SU-DHL-6 (cell line): ENCODE measurements at regions not wholly inside any gene's neighbourhood (a gene's known extent, or its start where the extent isn't known, plus 50 kb on each side); places are given as distances from the start of the nearest gene placed in this dataset.

Experiments
- H2AFZ ChIP-seq: fragments of 200-600 bp; sonication (generic); 2 replicates; pipeline ENCODE4 v1.6.1; 2014; ENCODE audit warnings: low read depth, mild to moderate bottlenecking, moderate library complexity, mixed read lengths, antibody characterized with exemption, low read length; ENCODE audit not compliant: severe bottlenecking
- H3F3A ChIP-seq: fragments of 200-600 bp; shearing (Covaris generic); 2 replicates; pipeline ENCODE4 v1.6.0; 2016; ENCODE audit warnings: antibody characterized with exemption, mild to moderate bottlenecking; ENCODE audit not compliant: insufficient read depth
- H3K27ac ChIP-seq: fragments of 200-600 bp; sonication (generic); 2 replicates; pipeline ENCODE4 v1.5.1; 2016; ENCODE audit warnings: low read depth, mild to moderate bottlenecking, low read length, moderate library complexity, mixed read lengths
- H3K27me3 ChIP-seq: fragments of 200-600 bp; sonication (generic), shearing (Covaris generic); 2 replicates; pipeline ENCODE4 v1.6.0; 2014; ENCODE audit warnings: mild to moderate bottlenecking, low read length
- H3K36me3 ChIP-seq: fragments of 200-600 bp; sonication (generic); 2 replicates; pipeline ENCODE4 v1.6.1; 2014; ENCODE audit warnings: mild to moderate bottlenecking, low read length, mixed read lengths
- H3K4me2 ChIP-seq: fragments of 300-600, 200-600 bp; shearing (Covaris generic), sonication (generic); 2 replicates; pipeline ENCODE4 v1.6.0; 2014; ENCODE audit warnings: low read length, low read depth, mild to moderate bottlenecking; ENCODE audit not compliant: poor library complexity, severe bottlenecking
- H3K4me3 ChIP-seq: fragments of 200-600 bp; sonication (generic); 2 replicates; pipeline ENCODE4 v1.5.1; 2014; ENCODE audit warnings: antibody characterized with exemption, low read length, mild to moderate bottlenecking, mixed read lengths; ENCODE audit not compliant: insufficient read depth, poor library complexity, severe bottlenecking
- H3K79me2 ChIP-seq: fragments of 200-600 bp; sonication (generic); 2 replicates; pipeline ENCODE4 v1.6.1; 2014; ENCODE audit warnings: mild to moderate bottlenecking, low read length, moderate library complexity; ENCODE audit not compliant: insufficient read depth
- H3K9ac ChIP-seq: fragments of 200-600 bp; sonication (generic); 2 replicates; pipeline ENCODE4 v1.7.0; 2014; ENCODE audit warnings: mild to moderate bottlenecking, low read length
- H3K9me2 ChIP-seq: fragments of 200-600 bp; sonication (generic); replicated peaks from 2 replicates; pipeline ENCODE4 v1.6.1; 2014; ENCODE audit warnings: low read length; ENCODE audit not compliant: insufficient read depth
- H3K9me3 ChIP-seq: fragments of 200-600 bp; sonication (generic); 2 replicates; pipeline ENCODE4 v1.6.1; 2014; ENCODE audit warnings: low read length, mixed read lengths; ENCODE audit not compliant: insufficient read depth
- H4K20me1 ChIP-seq: fragments of 200-600 bp; sonication (generic); 2 replicates; pipeline ENCODE4 v1.6.1; 2014; ENCODE audit warnings: low read depth, mild to moderate bottlenecking, antibody characterized with exemption, low read length, moderate library complexity, mixed read lengths
- EZH2phosphoT487 ChIP-seq: fragments of 200-600 bp; sonication (generic), shearing (Covaris generic); conservative IDR thresholded peaks from 2 replicates; pipeline ENCODE4 v1.6.1; 2018; ENCODE audit warnings: mild to moderate bottlenecking, antibody characterized with exemption, low read length, moderate library complexity, mixed read lengths
- TF ChIP-seq, protein P1 (sequence below): fragments of 200-600 bp; sonication (generic); IDR thresholded peaks from one replicate; pipeline ENCODE4 v1.5.1; 2017; ENCODE audit warnings: antibody characterized with exemption, mild to moderate bottlenecking, low read length, moderate library complexity; ENCODE audit not compliant: insufficient read depth, poor library complexity, severe bottlenecking

DNA sequence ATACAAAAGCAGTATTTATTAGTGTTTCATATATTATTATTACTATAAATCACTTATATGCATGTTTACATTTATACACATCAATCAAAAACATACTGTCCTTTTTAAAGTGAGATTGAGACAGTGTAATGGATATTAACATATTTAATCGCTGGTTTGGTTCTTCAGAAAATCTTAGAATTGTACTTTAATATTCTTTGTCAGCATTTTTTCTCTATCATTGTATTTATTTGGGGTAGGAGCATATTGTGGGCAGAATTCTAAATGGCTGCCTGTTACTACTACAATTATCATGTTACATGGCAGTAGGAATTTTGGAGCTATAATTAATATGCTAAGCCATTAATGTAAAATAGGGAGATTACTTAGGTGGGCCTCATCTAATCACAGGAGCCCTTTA is 722.6 kb downstream of the TLR4 start:
- Histone ChIP-seq H3K4me3 (no peak overlapping the region), H3K9me3 (no peaks in the 10 kb centered on the region), H4K20me1 (no peaks in the 10 kb centered on the region), H3K27ac (no peak overlapping the region), H3F3A (no peaks in the 10 kb centered on the region), H2AFZ (no peak overlapping the region), H3K9ac (no peak overlapping the region), H3K79me2 (no peaks in the 10 kb centered on the region), H3K36me3 (no peaks in the 10 kb centered on the region), H3K4me2 (no peak overlapping the region), H3K9me2 (no peaks in the 10 kb centered on the region), H3K27me3 (no peaks in the 10 kb centered on the region)
- TF ChIP-seq EZH2phosphoT487: no peak
- TF ChIP-seq, protein P1, sequence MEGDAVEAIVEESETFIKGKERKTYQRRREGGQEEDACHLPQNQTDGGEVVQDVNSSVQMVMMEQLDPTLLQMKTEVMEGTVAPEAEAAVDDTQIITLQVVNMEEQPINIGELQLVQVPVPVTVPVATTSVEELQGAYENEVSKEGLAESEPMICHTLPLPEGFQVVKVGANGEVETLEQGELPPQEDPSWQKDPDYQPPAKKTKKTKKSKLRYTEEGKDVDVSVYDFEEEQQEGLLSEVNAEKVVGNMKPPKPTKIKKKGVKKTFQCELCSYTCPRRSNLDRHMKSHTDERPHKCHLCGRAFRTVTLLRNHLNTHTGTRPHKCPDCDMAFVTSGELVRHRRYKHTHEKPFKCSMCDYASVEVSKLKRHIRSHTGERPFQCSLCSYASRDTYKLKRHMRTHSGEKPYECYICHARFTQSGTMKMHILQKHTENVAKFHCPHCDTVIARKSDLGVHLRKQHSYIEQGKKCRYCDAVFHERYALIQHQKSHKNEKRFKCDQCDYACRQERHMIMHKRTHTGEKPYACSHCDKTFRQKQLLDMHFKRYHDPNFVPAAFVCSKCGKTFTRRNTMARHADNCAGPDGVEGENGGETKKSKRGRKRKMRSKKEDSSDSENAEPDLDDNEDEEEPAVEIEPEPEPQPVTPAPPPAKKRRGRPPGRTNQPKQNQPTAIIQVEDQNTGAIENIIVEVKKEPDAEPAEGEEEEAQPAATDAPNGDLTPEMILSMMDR: no peak

DNA sequence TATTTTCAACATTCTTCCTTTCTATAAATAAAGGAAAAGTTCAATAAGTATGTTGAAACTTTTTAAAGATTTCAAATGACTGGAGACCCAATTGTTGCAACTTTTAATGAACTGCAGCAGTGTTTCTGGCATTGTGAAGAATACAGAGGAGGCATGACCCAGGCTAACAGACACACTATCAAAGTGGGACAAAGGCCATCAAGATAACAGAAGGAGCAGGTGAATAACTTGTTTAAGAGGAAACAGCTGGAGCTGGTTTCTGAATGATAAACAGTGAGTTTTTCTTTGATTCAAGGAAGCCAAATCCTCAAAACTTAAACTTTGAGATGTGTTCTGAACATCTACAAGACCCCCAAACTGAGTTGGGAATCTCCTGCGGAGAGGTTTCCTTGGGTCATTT is 734.6 kb downstream of the TLR4 start:
- Histone ChIP-seq H3K4me2 (no peak overlapping the region), H3K36me3 (no peaks in the 10 kb centered on the region)

DNA sequence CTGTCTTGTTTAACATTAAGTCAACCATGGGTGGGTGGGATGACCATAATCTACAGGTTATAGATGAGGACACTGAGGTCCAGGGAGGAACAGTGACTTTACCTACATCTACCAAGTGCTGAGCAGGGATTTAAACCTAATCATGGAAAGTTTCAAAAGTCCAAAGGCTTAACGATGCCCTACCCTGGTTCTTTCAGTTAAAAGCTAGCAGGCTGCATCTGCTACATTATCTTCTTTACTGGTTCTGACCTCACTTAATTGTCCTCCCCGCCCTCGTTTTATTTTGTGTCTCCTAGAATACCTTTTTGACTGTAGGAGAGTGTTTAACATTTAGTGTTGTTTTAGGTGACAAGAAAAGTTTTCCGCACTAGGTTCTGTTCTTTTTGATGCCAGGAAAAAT is 735.2 kb downstream of the TLR4 start:
- Histone ChIP-seq H3K9ac (no peak overlapping the region), H3K4me3 (no peak overlapping the region), H3K36me3 (no peaks in the 10 kb centered on the region), H3K9me2 (no peaks in the 10 kb centered on the region), H3K9me3 (no peaks in the 10 kb centered on the region), H3K79me2 (no peaks in the 10 kb centered on the region), H3F3A (no peaks in the 10 kb centered on the region), H3K4me2 (no peak overlapping the region), H3K27me3 (no peaks in the 10 kb centered on the region), H4K20me1 (no peaks in the 10 kb centered on the region), H3K27ac (no peak overlapping the region), H2AFZ (no peak overlapping the region)
- no peak for TF ChIP-seq EZH2phosphoT487
- TF ChIP-seq, protein P1: no peak

More for the DNA sequence above, 734.6 kb downstream of the TLR4 start:
- Histone ChIP-seq H3K9me2 (no peaks in the 10 kb centered on the region), H3K27me3 (no peaks in the 10 kb centered on the region), H3K79me2 (no peaks in the 10 kb centered on the region), H3K9ac (no peak overlapping the region), H3K9me3 (no peaks in the 10 kb centered on the region), H3K4me3 (no peak overlapping the region), H2AFZ (no peak overlapping the region), H4K20me1 (no peaks in the 10 kb centered on the region), H3F3A (no peaks in the 10 kb centered on the region), H3K27ac (no peak overlapping the region)
- TF ChIP-seq, protein P1: no peak
- no peak for TF ChIP-seq EZH2phosphoT487
